Coronary artery (tissue), 2 donors: ENCODE measurements at regions not wholly inside any gene's neighbourhood (a gene's known extent, or its start where the extent isn't known, plus 50 kb on each side); places are given as distances from the start of the nearest gene placed in this dataset.
A peak's percentile ranks its signal among the peaks of the same experiment; 100 is the strongest.

Experiments
- DNase-seq: peaks from one replicate; pipeline ENCODE4 v3.0.0-alpha.2; 2017; ENCODE audit warnings: low spot score
- H3K27ac ChIP-seq, 2 donors: fragments of 200-600 bp; sonication (generic); one replicate each; pipeline ENCODE4 v1.5.1; 2016 to 2019
- H3K4me3 ChIP-seq: fragments of 200-600 bp; sonication (generic); 2 replicates; pipeline ENCODE4 v1.5.1; 2016; ENCODE audit warnings: mild to moderate bottlenecking, moderate library complexity
- CTCF ChIP-seq: fragments of 200-600 bp; sonication (generic); IDR thresholded peaks from one replicate; pipeline ENCODE4 v1.5.1; 2019; ENCODE audit warnings: antibody characterized with exemption

- TF ChIP-seq CTCF: no peak
- no peak for DNase-seq
Measured at GRCh38 chr2:145860083-145860482, 1340.2 kb upstream of the ZEB2 start.

GRCh38 chr2:145855142-145855541 lies 1335.2 kb upstream of the ZEB2 start:
- Histone ChIP-seq H3K27ac (no peak overlapping the region), H3K4me3 (no peak overlapping the region)
- no peak for TF ChIP-seq CTCF
- no peak for DNase-seq

More at GRCh38 chr2:145860083-145860482, 1340.2 kb upstream of the ZEB2 start:
- H3K4me3 ChIP-seq: no peak overlapping the region
- H3K27ac ChIP-seq: no peak overlapping the region

- Histone ChIP-seq H3K27ac (no peak overlapping the region), H3K4me3 (no peak overlapping the region)
- no peak for TF ChIP-seq CTCF
- no peak for DNase-seq
Measured at GRCh38 chr2:145854039-145854755, 1334.3 kb upstream of the ZEB2 start.

- Histone ChIP-seq H3K4me3 (no peak overlapping the region), H3K27ac (peak overlapping the region; percentile 16 to 81)
- no peak for TF ChIP-seq CTCF
- no peak for DNase-seq
Measured at GRCh38 chr2:145851730-145852129, 1331.8 kb upstream of the ZEB2 start.

GRCh38 chr2:145849466-145849865 lies 1329.5 kb upstream of the ZEB2 start:
- Histone ChIP-seq H3K27ac (no peak overlapping the region), H3K4me3 (no peak overlapping the region)
- no peak for DNase-seq
- no peak for TF ChIP-seq CTCF

GRCh38 chr2:145846982-145847381 lies 1327.1 kb upstream of the ZEB2 start:
- no peak overlapping the region for H3K4me3 ChIP-seq
- H3K27ac ChIP-seq: no peak overlapping the region
- no peak for DNase-seq
- no peak for TF ChIP-seq CTCF

GRCh38 chr2:145845923-145846322 lies 1326.0 kb upstream of the ZEB2 start:
- no peak for DNase-seq
- Histone ChIP-seq H3K4me3 (no peak overlapping the region), H3K27ac (no peak overlapping the region)
- TF ChIP-seq CTCF: no peak
